Liver (tissue), 8 donors: ENCODE measurements at regions not wholly inside any gene's neighbourhood (a gene's known extent, or its start where the extent isn't known, plus 50 kb on each side); places are given as distances from the start of the nearest gene placed in this dataset.

ENCODE experiments used
- DNase-seq: peaks from one replicate; pipeline ENCODE4 v3.0.0-alpha.2; 2017; ENCODE audit warnings: low spot score
- H3K27ac ChIP-seq, 2 donors: one replicate each; pipeline ENCODE4 v1.7.0; 2013; ENCODE audit warnings: inconsistent platforms in 2 of 2, low read length in 2 of 2, control low read depth in 1 of 2, low read depth in 1 of 2, mild to moderate bottlenecking in 1 of 2
- H3K27me3 ChIP-seq, 4 donors: one replicate each; pipeline versions ENCODE4 v1.6.1 to v1.7.0; 2013; ENCODE audit warnings: low read length in 3 of 4, inconsistent platforms in 1 of 4, mild to moderate bottlenecking in 1 of 4, moderate library complexity in 1 of 4; ENCODE audit not compliant: control insufficient read depth in 4 of 4, insufficient read depth in 4 of 4
- H3K36me3 ChIP-seq, 4 donors: one replicate each; pipeline versions ENCODE4 v1.6.1 to v1.7.0; 2013; ENCODE audit warnings: low read length in 3 of 4, mild to moderate bottlenecking in 3 of 4, low read depth in 1 of 4, moderate library complexity in 1 of 4; ENCODE audit not compliant: control insufficient read depth in 4 of 4, insufficient read depth in 3 of 4
- H3K4me1 ChIP-seq, 4 donors: one replicate each; pipeline versions ENCODE4 v1.6.1 to v1.7.0; 2013; ENCODE audit warnings: low read length in 3 of 4, mild to moderate bottlenecking in 3 of 4, moderate library complexity in 1 of 4; ENCODE audit not compliant: control insufficient read depth in 4 of 4, insufficient read depth in 4 of 4
- H3K4me3 ChIP-seq, 3 donors: one replicate each; pipeline versions ENCODE4 v1.6.1 to v1.7.0; 2013; ENCODE audit warnings: low read length in 3 of 3, control low read depth in 1 of 3, low read depth in 1 of 3, mild to moderate bottlenecking in 1 of 3
- H3K9ac ChIP-seq, 2 donors: one replicate each; pipeline ENCODE4 v1.7.0; 2013; ENCODE audit warnings: low read length in 2 of 2, mild to moderate bottlenecking in 2 of 2, moderate library complexity in 2 of 2, control low read depth in 1 of 2, low read depth in 1 of 2
- H3K9me3 ChIP-seq, 4 donors: one replicate each; pipeline versions ENCODE4 v1.6.1 to v1.7.0; 2013; ENCODE audit warnings: low read length in 3 of 4; ENCODE audit not compliant: control insufficient read depth in 4 of 4
- EGR1 ChIP-seq, 2 donors: IDR thresholded peaks; 2 replicates each; pipeline ENCODE4 v1.6.1; 2016 to 2018; ENCODE audit warnings: antibody characterized with exemption in 2 of 2, low read depth in 2 of 2
- FOXA1 ChIP-seq: IDR thresholded peaks from 2 replicates; pipeline ENCODE4 v1.6.1; 2016; ENCODE audit warnings: antibody characterized with exemption
- FOXA2 ChIP-seq: IDR thresholded peaks from 2 replicates; pipeline ENCODE4 v1.6.1; 2016; ENCODE audit warnings: antibody characterized with exemption
- GABPA ChIP-seq, 2 donors: IDR thresholded peaks in 1 of 2; conservative IDR thresholded peaks in 1 of 2; 2 replicates each; pipeline ENCODE4 v1.6.1; 2016; ENCODE audit warnings: antibody characterized with exemption in 2 of 2, mild to moderate bottlenecking in 1 of 2, moderate library complexity in 1 of 2
- HNF4A ChIP-seq, 2 donors: conservative IDR thresholded peaks; 2 replicates each; pipeline ENCODE4 v1.6.1; 2016; ENCODE audit warnings: antibody characterized with exemption in 2 of 2, mild to moderate bottlenecking in 2 of 2
- HNF4G ChIP-seq: IDR thresholded peaks from 2 replicates; pipeline ENCODE4 v1.6.1; 2016; ENCODE audit warnings: antibody characterized with exemption
- JUND ChIP-seq, 2 donors: IDR thresholded peaks; 2 replicates each; pipeline ENCODE4 v1.6.1; 2016; ENCODE audit warnings: antibody characterized with exemption in 2 of 2
- NR2F2 ChIP-seq: IDR thresholded peaks from 2 replicates; pipeline ENCODE4 v1.6.1; 2016; ENCODE audit warnings: antibody characterized with exemption
- RAD21 ChIP-seq, 2 donors: IDR thresholded peaks; 2 replicates each; pipeline ENCODE4 v1.6.1; 2016; ENCODE audit warnings: antibody characterized with exemption in 2 of 2, mild to moderate bottlenecking in 2 of 2
- RXRA ChIP-seq, 2 donors: IDR thresholded peaks; 2 replicates each; pipeline ENCODE4 v1.6.1; 2017 to 2018; ENCODE audit warnings: antibody characterized with exemption in 2 of 2, mild to moderate bottlenecking in 1 of 2
- SP1 ChIP-seq: IDR thresholded peaks from 2 replicates; pipeline ENCODE4 v1.6.1; 2018; ENCODE audit warnings: antibody characterized with exemption, mild to moderate bottlenecking
- TAF1 ChIP-seq: conservative IDR thresholded peaks from 2 replicates; pipeline ENCODE4 v1.6.1; 2016; ENCODE audit warnings: antibody characterized with exemption, mild to moderate bottlenecking
- WGBS: extraction: QIAGEN DNeasy Blood & Tissue Kit; methylation state at CpG from one replicate; pipeline ENCODE4 v1.1.7; 2013; 5-methylcytosine and 5-hydroxymethylcytosine counted together
- TF ChIP-seq, protein P1 (sequence below): fragments of 150-350 bp; IDR thresholded peaks from 2 replicates; pipeline ENCODE4 v1.5.1; 2017; ENCODE audit warnings: improper control_type of control experiment, low read depth, low read length; ENCODE audit not compliant: missing input control
- TF ChIP-seq, protein P2 (sequence below): IDR thresholded peaks from 2 replicates; pipeline ENCODE4 v1.6.1; 2016; ENCODE audit warnings: antibody characterized with exemption
- TF ChIP-seq, protein P3 (sequence below): IDR thresholded peaks from 2 replicates; pipeline ENCODE4 v1.6.1; 2016; ENCODE audit warnings: antibody characterized with exemption
- TF ChIP-seq, protein P4 (sequence below): IDR thresholded peaks from 2 replicates; pipeline ENCODE4 v1.6.1; 2016; ENCODE audit warnings: antibody characterized with exemption
- TF ChIP-seq, protein P5 (sequence below): IDR thresholded peaks from 2 replicates; pipeline ENCODE4 v1.6.1; 2016; ENCODE audit warnings: antibody characterized with exemption, mild to moderate bottlenecking
- donor health status: healthy.
- donor health status: healthy.
- donor health status: healthy.
- donor health status: healthy.
- donor health status: healthy.

DNA sequence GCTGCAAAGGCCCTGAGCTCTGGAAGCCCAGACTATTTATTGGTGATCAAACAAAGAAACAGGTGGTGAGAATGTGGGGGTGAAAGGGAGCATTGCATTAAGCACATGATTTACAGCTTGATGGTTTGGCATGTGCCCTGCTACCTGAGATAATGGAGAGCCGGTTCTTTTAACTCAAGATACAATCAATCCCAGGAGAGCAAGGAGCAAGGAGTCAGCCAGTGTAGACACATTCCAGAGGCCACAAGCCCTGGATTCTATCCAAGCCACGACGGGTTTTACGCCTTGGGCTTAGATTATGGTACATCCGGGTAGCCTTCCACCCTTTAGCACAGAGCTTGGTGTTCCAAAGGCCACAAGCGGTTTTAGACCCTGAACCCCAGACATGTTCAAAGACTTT lies 292.2 kb downstream of the CYLC2 start:
- no peaks in the 10 kb centered on the region for H3K36me3 ChIP-seq
- WGBS: 80% methylated on average over 6 of the region's 6 CpGs
- DNase-seq: no peak

DNA sequence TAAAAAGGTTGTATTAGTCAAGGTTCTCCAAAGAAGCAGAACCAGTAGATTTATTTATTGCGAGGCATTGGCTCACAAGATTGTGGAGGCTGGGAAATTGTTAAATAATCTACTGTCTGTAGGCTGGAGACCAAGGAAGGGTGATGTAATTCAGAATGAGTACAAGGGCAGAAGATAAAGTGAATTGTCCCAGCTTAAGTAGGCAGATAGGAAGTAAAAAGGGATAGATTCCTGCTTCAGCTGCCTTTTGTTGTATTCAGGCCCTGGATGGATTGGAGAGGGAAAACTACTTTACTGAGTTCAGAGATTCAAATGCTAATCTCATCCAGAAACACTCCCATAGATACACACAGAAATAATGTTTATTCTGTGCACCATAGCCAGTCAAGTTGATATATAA lies 301.1 kb downstream of the CYLC2 start:
- TF ChIP-seq NR2F2 (no peak), TAF1 (no peak), RXRA (IDR thresholded peaks at IDR 0.05) (no peak), RAD21 (IDR thresholded peaks at IDR 0.05) (no peak), GABPA (IDR thresholded peaks at IDR 0.05 in 1 of 2, conservative IDR thresholded peaks at IDR 0.05 in 1 of 2) (no peak), SP1 (no peak), FOXA1 (no peak), FOXA2 (no peak), JUND (IDR thresholded peaks at IDR 0.05) (no peak), HNF4A (conservative IDR thresholded peaks at IDR 0.05) (no peak), EGR1 (IDR thresholded peaks at IDR 0.05; ENCODE audit: low read depth in 2 of 2) (no peak)
- TF ChIP-seq, protein P1, sequence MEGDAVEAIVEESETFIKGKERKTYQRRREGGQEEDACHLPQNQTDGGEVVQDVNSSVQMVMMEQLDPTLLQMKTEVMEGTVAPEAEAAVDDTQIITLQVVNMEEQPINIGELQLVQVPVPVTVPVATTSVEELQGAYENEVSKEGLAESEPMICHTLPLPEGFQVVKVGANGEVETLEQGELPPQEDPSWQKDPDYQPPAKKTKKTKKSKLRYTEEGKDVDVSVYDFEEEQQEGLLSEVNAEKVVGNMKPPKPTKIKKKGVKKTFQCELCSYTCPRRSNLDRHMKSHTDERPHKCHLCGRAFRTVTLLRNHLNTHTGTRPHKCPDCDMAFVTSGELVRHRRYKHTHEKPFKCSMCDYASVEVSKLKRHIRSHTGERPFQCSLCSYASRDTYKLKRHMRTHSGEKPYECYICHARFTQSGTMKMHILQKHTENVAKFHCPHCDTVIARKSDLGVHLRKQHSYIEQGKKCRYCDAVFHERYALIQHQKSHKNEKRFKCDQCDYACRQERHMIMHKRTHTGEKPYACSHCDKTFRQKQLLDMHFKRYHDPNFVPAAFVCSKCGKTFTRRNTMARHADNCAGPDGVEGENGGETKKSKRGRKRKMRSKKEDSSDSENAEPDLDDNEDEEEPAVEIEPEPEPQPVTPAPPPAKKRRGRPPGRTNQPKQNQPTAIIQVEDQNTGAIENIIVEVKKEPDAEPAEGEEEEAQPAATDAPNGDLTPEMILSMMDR: no peak
- TF ChIP-seq, protein P2, sequence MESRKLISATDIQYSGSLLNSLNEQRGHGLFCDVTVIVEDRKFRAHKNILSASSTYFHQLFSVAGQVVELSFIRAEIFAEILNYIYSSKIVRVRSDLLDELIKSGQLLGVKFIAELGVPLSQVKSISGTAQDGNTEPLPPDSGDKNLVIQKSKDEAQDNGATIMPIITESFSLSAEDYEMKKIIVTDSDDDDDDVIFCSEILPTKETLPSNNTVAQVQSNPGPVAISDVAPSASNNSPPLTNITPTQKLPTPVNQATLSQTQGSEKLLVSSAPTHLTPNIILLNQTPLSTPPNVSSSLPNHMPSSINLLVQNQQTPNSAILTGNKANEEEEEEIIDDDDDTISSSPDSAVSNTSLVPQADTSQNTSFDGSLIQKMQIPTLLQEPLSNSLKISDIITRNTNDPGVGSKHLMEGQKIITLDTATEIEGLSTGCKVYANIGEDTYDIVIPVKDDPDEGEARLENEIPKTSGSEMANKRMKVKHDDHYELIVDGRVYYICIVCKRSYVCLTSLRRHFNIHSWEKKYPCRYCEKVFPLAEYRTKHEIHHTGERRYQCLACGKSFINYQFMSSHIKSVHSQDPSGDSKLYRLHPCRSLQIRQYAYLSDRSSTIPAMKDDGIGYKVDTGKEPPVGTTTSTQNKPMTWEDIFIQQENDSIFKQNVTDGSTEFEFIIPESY: no peak
- TF ChIP-seq, protein P3, sequence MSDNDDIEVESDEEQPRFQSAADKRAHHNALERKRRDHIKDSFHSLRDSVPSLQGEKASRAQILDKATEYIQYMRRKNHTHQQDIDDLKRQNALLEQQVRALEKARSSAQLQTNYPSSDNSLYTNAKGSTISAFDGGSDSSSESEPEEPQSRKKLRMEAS: no peak
- TF ChIP-seq, protein P4, sequence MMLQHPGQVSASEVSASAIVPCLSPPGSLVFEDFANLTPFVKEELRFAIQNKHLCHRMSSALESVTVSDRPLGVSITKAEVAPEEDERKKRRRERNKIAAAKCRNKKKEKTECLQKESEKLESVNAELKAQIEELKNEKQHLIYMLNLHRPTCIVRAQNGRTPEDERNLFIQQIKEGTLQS: no peak
- Histone ChIP-seq H3K4me1 (no peaks in the 10 kb centered on the region), H3K27ac (no peak overlapping the region), H3K9ac (no peak overlapping the region), H3K9me3 (no peaks in the 10 kb centered on the region), H3K4me3 (no peak overlapping the region), H3K27me3 (peaks cover 0 to 4% (median 0%) of the 10 kb centered on the region in 4 donors), H3K36me3 (no peaks in the 10 kb centered on the region)
- 71% methylated on average over 1 of the region's 1 CpG for WGBS
- DNase-seq: no peak

More for the DNA sequence above, 292.2 kb downstream of the CYLC2 start:
- Histone ChIP-seq H3K4me3 (no peak overlapping the region), H3K4me1 (no peaks in the 10 kb centered on the region), H3K27me3 (no peaks in the 10 kb centered on the region), H3K9me3 (no peaks in the 10 kb centered on the region), H3K27ac (no peak overlapping the region), H3K9ac (no peak overlapping the region)
- TF ChIP-seq FOXA1 (no peak), HNF4A (conservative IDR thresholded peaks at IDR 0.05) (no peak), SP1 (no peak), TAF1 (no peak)

DNA sequence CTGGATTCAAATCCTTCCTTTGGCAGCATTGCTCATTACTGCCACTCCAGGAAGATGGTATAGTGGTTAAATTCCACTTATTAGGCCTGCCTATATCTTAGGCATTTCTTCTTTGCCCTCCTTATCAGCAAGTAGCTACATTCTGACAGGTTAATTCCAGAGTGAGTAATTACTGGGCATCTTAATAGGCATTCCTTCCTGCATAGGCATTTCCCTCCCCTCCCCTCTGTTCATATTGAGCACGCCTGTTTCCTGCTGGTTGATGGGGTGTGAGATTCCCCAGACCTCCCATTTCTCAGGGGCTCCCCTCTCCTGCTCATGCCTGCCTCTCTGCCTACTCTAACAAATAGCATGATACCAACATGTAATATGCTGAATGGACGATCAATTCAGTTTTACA lies 305.9 kb downstream of the CYLC2 start:
- DNase-seq: no peak
- Histone ChIP-seq H3K4me1 (no peaks in the 10 kb centered on the region), H3K4me3 (no peak overlapping the region), H3K9me3 (peaks cover 0 to 7% (median under 1%) of the 10 kb centered on the region in 4 donors), H3K27me3 (peaks cover 0 to 4% (median 0%) of the 10 kb centered on the region in 4 donors), H3K27ac (no peak overlapping the region), H3K36me3 (no peaks in the 10 kb centered on the region), H3K9ac (no peak overlapping the region)
- no peak for TF ChIP-seq FOXA1
- TF ChIP-seq FOXA2: no peak
- no peak for TF ChIP-seq SP1
- TF ChIP-seq, protein P5, sequence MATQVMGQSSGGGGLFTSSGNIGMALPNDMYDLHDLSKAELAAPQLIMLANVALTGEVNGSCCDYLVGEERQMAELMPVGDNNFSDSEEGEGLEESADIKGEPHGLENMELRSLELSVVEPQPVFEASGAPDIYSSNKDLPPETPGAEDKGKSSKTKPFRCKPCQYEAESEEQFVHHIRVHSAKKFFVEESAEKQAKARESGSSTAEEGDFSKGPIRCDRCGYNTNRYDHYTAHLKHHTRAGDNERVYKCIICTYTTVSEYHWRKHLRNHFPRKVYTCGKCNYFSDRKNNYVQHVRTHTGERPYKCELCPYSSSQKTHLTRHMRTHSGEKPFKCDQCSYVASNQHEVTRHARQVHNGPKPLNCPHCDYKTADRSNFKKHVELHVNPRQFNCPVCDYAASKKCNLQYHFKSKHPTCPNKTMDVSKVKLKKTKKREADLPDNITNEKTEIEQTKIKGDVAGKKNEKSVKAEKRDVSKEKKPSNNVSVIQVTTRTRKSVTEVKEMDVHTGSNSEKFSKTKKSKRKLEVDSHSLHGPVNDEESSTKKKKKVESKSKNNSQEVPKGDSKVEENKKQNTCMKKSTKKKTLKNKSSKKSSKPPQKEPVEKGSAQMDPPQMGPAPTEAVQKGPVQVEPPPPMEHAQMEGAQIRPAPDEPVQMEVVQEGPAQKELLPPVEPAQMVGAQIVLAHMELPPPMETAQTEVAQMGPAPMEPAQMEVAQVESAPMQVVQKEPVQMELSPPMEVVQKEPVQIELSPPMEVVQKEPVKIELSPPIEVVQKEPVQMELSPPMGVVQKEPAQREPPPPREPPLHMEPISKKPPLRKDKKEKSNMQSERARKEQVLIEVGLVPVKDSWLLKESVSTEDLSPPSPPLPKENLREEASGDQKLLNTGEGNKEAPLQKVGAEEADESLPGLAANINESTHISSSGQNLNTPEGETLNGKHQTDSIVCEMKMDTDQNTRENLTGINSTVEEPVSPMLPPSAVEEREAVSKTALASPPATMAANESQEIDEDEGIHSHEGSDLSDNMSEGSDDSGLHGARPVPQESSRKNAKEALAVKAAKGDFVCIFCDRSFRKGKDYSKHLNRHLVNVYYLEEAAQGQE: no peak
- no peak for TF ChIP-seq JUND (IDR thresholded peaks at IDR 0.05)
- TF ChIP-seq GABPA (IDR thresholded peaks at IDR 0.05 in 1 of 2, conservative IDR thresholded peaks at IDR 0.05 in 1 of 2): no peak
- no peak for TF ChIP-seq EGR1 (IDR thresholded peaks at IDR 0.05; ENCODE audit: low read depth in 2 of 2)
- no peak for TF ChIP-seq NR2F2
- no peak for TF ChIP-seq TAF1
- TF ChIP-seq HNF4G: no peak
- WGBS: 68% methylated on average over 2 of the region's 2 CpGs
